HEK293 (cell line): ENCODE measurements at regions not wholly inside any gene's neighbourhood (a gene's known extent, or its start where the extent isn't known, plus 50 kb on each side); places are given as distances from the start of the nearest gene placed in this dataset.

Experiments used
- CTCF ChIA-PET: fragments of 350-600 bp; formaldehyde crosslinking; extraction: SDS; loops from one replicate; lab custom pipeline; 2021; ENCODE audit warnings: antibody characterized with exemption; lab: Yijun Ruan, JAX
- POLR2A ChIA-PET: fragments of 300-600 bp; formaldehyde crosslinking; extraction: SDS; loops from one replicate; lab custom pipeline; 2020; ENCODE audit warnings: antibody characterized with exemption, inconsistent platforms; lab: Yijun Ruan, JAX
- H3K27ac ChIP-seq: fragments of 200-500 bp; sonication (Bioruptor generic); 2 replicates; pipeline ENCODE4 v1.5.1; 2014; ENCODE audit warnings: low read depth, low read length, control low read depth, inconsistent platforms; ENCODE audit errors: extremely low read depth
- H3K36me3 ChIP-seq, 2 experiments: fragments of 200-500 bp in 1 of 2; sonication (Bioruptor generic) in 1 of 2; 1 replicate in 1 of 2; 2 replicates in 1 of 2; pipeline ENCODE4 v1.5.1; 2014 to 2017; ENCODE audit warnings: inconsistent platforms in 2 of 2, low read length in 2 of 2; ENCODE audit not compliant: control insufficient read depth in 2 of 2, insufficient read depth in 1 of 2
- H3K4me1 ChIP-seq: fragments of 200-500 bp; sonication (Bioruptor generic); 2 replicates; pipeline ENCODE4 v1.5.1; 2014; ENCODE audit warnings: mild to moderate bottlenecking, low read length, inconsistent platforms; ENCODE audit not compliant: control insufficient read depth, insufficient read depth
- H3K4me3 ChIP-seq: 2 replicates; pipeline ENCODE4 v1.5.1; 2011; ENCODE audit warnings: low read depth, mild to moderate bottlenecking, control low read depth, low read length, moderate library complexity
- H3K9me3 ChIP-seq: fragments of 200-500 bp; sonication (Bioruptor generic); 2 replicates; pipeline ENCODE4 v1.5.1; 2014; ENCODE audit warnings: low read depth, low read length, inconsistent platforms; ENCODE audit not compliant: control insufficient read depth, insufficient read depth
- GLI4 ChIP-seq: fragments of 450-650 bp; formaldehyde crosslinking; IDR thresholded peaks from 2 replicates; pipeline ENCODE4 v1.5.1; 2016; ENCODE audit warnings: missing biosample characterization, missing genetic modification characterization
- GLIS2 ChIP-seq: fragments of 450-650 bp; formaldehyde crosslinking; IDR thresholded peaks from 2 replicates; pipeline ENCODE4 v1.5.1; 2016; ENCODE audit warnings: missing biosample characterization, missing genetic modification characterization
- KLF7 ChIP-seq: fragments of 450-650 bp; formaldehyde crosslinking; IDR thresholded peaks from 2 replicates; pipeline ENCODE4 v1.5.1; 2016; ENCODE audit warnings: missing biosample characterization, missing genetic modification characterization, borderline replicate concordance
- KLF8 ChIP-seq: fragments of 450-650 bp; formaldehyde crosslinking; IDR thresholded peaks from 2 replicates; pipeline ENCODE4 v1.5.1; 2016; ENCODE audit warnings: missing biosample characterization, missing genetic modification characterization
- MEIS1 ChIP-seq: sonication (generic); formaldehyde crosslinking; IDR thresholded peaks from 2 replicates; pipeline ENCODE4 v1.8.1; 2022; ENCODE audit warnings: missing genetic modification reagents, mild to moderate bottlenecking, borderline replicate concordance
- OVOL3 ChIP-seq: fragments of 450-650 bp; formaldehyde crosslinking; IDR thresholded peaks from 2 replicates; pipeline ENCODE4 v1.5.1; 2016; ENCODE audit warnings: missing biosample characterization, missing genetic modification characterization
- SALL2 ChIP-seq: fragments of 450-650 bp; formaldehyde crosslinking; IDR thresholded peaks from 2 replicates; pipeline ENCODE4 v1.5.0; 2017; ENCODE audit warnings: missing biosample characterization, mild to moderate bottlenecking, missing genetic modification characterization, borderline replicate concordance
- SP7 ChIP-seq: fragments of 450-650 bp; formaldehyde crosslinking; IDR thresholded peaks from 2 replicates; pipeline ENCODE4 v1.5.1; 2016; ENCODE audit warnings: missing biosample characterization, missing genetic modification characterization
- YY1 ChIP-seq: fragments of 450-650 bp; formaldehyde crosslinking; IDR thresholded peaks from 2 replicates; pipeline ENCODE4 v1.5.1; 2018; ENCODE audit warnings: missing biosample characterization, missing genetic modification characterization
- ZBTB44 ChIP-seq: fragments of 450-650 bp; IDR thresholded peaks from 2 replicates; pipeline ENCODE4 v1.5.1; 2018; ENCODE audit warnings: missing biosample characterization, mild to moderate bottlenecking, missing genetic modification characterization
- ZBTB8A ChIP-seq: fragments of 450-650 bp; formaldehyde crosslinking; IDR thresholded peaks from 2 replicates; pipeline ENCODE4 v1.5.1; 2016; ENCODE audit warnings: missing biosample characterization, missing genetic modification characterization
- ZFHX2 ChIP-seq: fragments of 450-650 bp; formaldehyde crosslinking; conservative IDR thresholded peaks from 2 replicates; pipeline ENCODE4 v1.5.1; 2016; ENCODE audit warnings: missing biosample characterization, missing genetic modification characterization
- ZNF175 ChIP-seq: fragments of 450-650 bp; formaldehyde crosslinking; IDR thresholded peaks from 2 replicates; pipeline ENCODE4 v1.5.1; 2016; ENCODE audit warnings: missing biosample characterization, missing genetic modification characterization
- ZNF23 ChIP-seq: fragments of 450-650 bp; formaldehyde crosslinking; IDR thresholded peaks from 2 replicates; pipeline ENCODE4 v1.5.1; 2016; ENCODE audit warnings: missing biosample characterization, missing genetic modification characterization, borderline replicate concordance
- ZNF24 ChIP-seq: fragments of 450-650 bp; formaldehyde crosslinking; IDR thresholded peaks from 2 replicates; pipeline ENCODE4 v1.5.1; 2016; ENCODE audit warnings: missing biosample characterization, missing genetic modification characterization
- ZNF274 ChIP-seq, 2 experiments: fragments of 200-500 bp in 1 of 2; fragments of 450-650 bp in 1 of 2; sonication (Bioruptor generic) in 1 of 2; formaldehyde crosslinking in 1 of 2; IDR thresholded peaks; 2 replicates each; pipeline versions ENCODE4 v1.5.1 to v1.6.1; 2014 to 2016; ENCODE audit warnings: borderline replicate concordance in 1 of 2, inconsistent platforms in 1 of 2, low read length in 1 of 2, missing biosample characterization in 1 of 2, missing genetic modification characterization in 1 of 2
- ZNF302 ChIP-seq: fragments of 450-650 bp; formaldehyde crosslinking; IDR thresholded peaks from 2 replicates; pipeline ENCODE4 v1.5.1; 2016; ENCODE audit warnings: missing biosample characterization, missing genetic modification characterization, low read depth
- ZNF354C ChIP-seq: fragments of 450-650 bp; formaldehyde crosslinking; IDR thresholded peaks from 2 replicates; pipeline ENCODE4 v1.5.1; 2016; ENCODE audit warnings: missing biosample characterization, missing genetic modification characterization, low read depth, borderline replicate concordance
- ZNF423 ChIP-seq: fragments of 450-650 bp; formaldehyde crosslinking; IDR thresholded peaks from 2 replicates; pipeline ENCODE4 v1.5.1; 2016; ENCODE audit warnings: missing biosample characterization, missing genetic modification characterization
- ZNF510 ChIP-seq: fragments of 450-650 bp; formaldehyde crosslinking; IDR thresholded peaks from 2 replicates; pipeline ENCODE4 v1.5.1; 2018; ENCODE audit warnings: mild to moderate bottlenecking, missing genetic modification characterization, missing biosample characterization; ENCODE audit not compliant: insufficient replicate concordance
- ZNF514 ChIP-seq: fragments of 450-650 bp; formaldehyde crosslinking; IDR thresholded peaks from 2 replicates; pipeline ENCODE4 v1.5.1; 2016; ENCODE audit warnings: missing biosample characterization, missing genetic modification characterization
- ZNF561 ChIP-seq: fragments of 450-650 bp; IDR thresholded peaks from 2 replicates; pipeline ENCODE4 v1.5.1; 2018; ENCODE audit warnings: missing biosample characterization, missing genetic modification characterization, borderline replicate concordance
- ZNF624 ChIP-seq: fragments of 450-650 bp; formaldehyde crosslinking; IDR thresholded peaks from 2 replicates; pipeline ENCODE4 v1.5.1; 2017; ENCODE audit warnings: missing biosample characterization, missing genetic modification characterization
- ZNF660 ChIP-seq: fragments of 450-650 bp; IDR thresholded peaks from 2 replicates; pipeline ENCODE4 v1.5.1; 2018; ENCODE audit warnings: missing biosample characterization, mild to moderate bottlenecking, missing genetic modification characterization
- TF ChIP-seq, protein P1 (sequence below): fragments of 450-650 bp; formaldehyde crosslinking; conservative IDR thresholded peaks from 2 replicates; pipeline ENCODE4 v1.5.1; 2016; ENCODE audit warnings: low read depth, missing biosample characterization, missing genetic modification characterization

GRCh38 chr12:58301730-58302122, 360.4 kb downstream of the ATP23 start (continued):
- TF ChIP-seq, protein P1, sequence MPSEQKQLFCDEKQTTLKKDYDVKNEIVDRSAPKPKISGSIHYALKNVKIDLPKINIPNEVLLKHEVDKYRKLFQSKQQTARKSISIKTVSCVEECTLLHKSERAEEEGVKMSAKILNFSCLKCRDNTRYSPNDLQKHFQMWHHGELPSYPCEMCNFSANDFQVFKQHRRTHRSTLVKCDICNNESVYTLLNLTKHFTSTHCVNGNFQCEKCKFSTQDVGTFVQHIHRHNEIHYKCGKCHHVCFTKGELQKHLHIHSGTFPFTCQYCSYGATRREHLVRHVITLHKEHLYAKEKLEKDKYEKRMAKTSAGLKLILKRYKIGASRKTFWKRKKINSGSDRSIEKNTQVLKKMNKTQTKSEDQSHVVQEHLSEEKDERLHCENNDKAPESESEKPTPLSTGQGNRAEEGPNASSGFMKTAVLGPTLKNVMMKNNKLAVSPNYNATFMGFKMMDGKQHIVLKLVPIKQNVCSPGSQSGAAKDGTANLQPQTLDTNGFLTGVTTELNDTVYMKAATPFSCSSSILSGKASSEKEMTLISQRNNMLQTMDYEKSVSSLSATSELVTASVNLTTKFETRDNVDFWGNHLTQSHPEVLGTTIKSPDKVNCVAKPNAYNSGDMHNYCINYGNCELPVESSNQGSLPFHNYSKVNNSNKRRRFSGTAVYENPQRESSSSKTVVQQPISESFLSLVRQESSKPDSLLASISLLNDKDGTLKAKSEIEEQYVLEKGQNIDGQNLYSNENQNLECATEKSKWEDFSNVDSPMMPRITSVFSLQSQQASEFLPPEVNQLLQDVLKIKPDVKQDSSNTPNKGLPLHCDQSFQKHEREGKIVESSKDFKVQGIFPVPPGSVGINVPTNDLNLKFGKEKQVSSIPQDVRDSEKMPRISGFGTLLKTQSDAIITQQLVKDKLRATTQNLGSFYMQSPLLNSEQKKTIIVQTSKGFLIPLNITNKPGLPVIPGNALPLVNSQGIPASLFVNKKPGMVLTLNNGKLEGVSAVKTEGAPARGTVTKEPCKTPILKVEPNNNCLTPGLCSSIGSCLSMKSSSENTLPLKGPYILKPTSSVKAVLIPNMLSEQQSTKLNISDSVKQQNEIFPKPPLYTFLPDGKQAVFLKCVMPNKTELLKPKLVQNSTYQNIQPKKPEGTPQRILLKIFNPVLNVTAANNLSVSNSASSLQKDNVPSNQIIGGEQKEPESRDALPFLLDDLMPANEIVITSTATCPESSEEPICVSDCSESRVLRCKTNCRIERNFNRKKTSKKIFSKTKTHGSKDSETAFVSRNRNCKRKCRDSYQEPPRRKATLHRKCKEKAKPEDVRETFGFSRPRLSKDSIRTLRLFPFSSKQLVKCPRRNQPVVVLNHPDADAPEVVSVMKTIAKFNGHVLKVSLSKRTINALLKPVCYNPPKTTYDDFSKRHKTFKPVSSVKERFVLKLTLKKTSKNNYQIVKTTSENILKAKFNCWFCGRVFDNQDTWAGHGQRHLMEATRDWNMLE (tag by site-specific recombination), result no peak
- TF ChIP-seq ZNF354C (tag by site-specific recombination) (no peak), ZNF624 (no peak), ZBTB44 (tag by site-specific recombination) (no peak)
- TF ChIP-seq, all 188 proteins: peak for 3

DNA sequence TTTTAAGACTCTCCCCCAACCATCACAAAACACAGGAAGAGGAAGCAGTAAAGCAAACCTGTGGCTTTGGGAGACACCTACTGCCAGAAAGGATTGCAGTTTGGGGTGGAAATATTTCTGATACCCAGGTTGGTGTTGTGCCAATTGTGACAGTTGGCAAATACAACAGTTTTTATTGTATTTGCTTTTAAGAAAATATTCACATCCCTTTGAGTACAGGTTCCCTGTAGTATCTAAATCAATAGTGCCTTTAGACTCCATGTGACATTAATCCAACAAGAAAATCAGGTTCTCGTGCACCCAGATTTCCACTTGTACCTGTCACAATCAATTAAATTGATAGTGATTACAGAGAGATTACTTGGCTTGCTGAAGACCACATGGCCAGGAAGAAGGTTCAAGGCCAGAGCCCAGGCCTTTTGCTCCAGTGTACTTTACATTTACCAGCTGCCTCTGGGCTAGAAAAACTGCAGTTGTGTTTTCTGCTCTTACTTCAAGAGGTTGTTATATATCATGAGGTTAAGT, 361.2 kb downstream of the ATP23 start:
- no peaks in the 10 kb centered on the region for H3K9me3 ChIP-seq
- TF ChIP-seq ZNF175 (tag by site-specific recombination), result no peak
- TF ChIP-seq ZNF660 (tag by site-specific recombination), result no peak
- TF ChIP-seq ZFHX2, result no peak
- TF ChIP-seq KLF8 (tag by site-specific recombination), result no peak
- TF ChIP-seq ZNF561 (tag by site-specific recombination), result no peak
- TF ChIP-seq MEIS1 (CRISPR knock-in tag), result no peak
- no peak for TF ChIP-seq ZNF510
- TF ChIP-seq SP7 (tag by site-specific recombination), result no peak
- TF ChIP-seq ZNF514, result no peak
- no peak for TF ChIP-seq ZNF24 (tag by site-specific recombination)
- no peak for TF ChIP-seq ZNF423
- no peak for TF ChIP-seq GLI4
- TF ChIP-seq ZBTB8A, result no peak
- H3K27ac ChIP-seq, result no peak overlapping the region
- H3K36me3 ChIP-seq, result no peaks in the 10 kb centered on the region
- ChIA-PET POLR2A (no interaction called here), CTCF (no interaction called here)
- no peak overlapping the region for H3K4me3 ChIP-seq
- no peaks in the 10 kb centered on the region for H3K4me1 ChIP-seq

DNA sequence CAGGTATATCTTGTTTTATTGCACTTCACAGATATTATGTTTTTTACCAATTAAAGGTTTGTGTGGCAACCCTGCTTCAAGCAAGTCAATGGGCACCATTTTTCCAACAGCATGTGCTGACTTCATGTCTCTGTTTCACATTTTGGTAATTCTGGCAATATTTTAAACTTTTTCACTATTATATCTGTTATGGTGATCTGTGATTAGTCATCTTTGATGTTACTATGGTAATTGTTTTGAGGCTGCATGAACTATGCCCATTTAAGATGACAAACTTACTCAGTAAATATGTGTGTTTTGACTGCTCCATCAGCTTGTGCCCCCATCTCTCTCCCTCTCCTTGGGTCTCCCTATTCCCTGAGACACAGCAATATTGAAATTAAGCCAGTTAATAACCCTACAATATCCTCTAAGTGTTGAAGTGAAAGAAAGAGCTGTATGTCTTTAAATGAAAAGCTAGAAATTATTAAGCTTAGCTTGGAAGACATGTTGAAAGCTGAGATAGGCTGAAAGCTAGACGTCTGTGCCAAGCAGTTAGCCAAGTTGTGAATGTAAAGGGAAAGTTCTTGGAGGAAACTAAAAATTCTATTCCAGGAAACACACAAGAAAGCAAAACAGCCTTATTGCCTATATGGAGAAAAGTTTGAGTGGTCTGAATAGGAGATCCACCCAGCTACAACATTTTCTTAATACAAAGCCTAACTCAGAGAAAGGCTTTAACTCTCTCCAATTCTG, 365.1 kb downstream of the ATP23 start:
- Histone ChIP-seq H3K27ac (no peak overlapping the region), H3K36me3 (no peaks in the 10 kb centered on the region), H3K4me1 (0 out of 2 replicates have a peak, but pooled peaks cover 3% of the 10 kb centered on the region), H3K4me3 (no peak overlapping the region), H3K9me3 (no peaks in the 10 kb centered on the region)
- CTCF ChIA-PET, result interaction anchor here (0.6 to 1.1 kb wide), 2 partner anchors 13 to 31 kb away, joined by 3 read pairs; no protein-coding TSS in a partner anchor
- POLR2A ChIA-PET, result no interaction called here
- TF ChIP-seq ZNF274 (IDR thresholded peaks at IDR 0.05; ENCODE audit: low read length), result no peak
- no peak for TF ChIP-seq ZNF274 (tag by site-specific recombination; IDR thresholded peaks at IDR 0.05; ENCODE audit: borderline replicate concordance)
- TF ChIP-seq GLIS2, result no peak
- TF ChIP-seq YY1, result no peak
- no peak for TF ChIP-seq ZNF302 (tag by site-specific recombination)
- no peak for TF ChIP-seq KLF7 (tag by site-specific recombination)
- TF ChIP-seq ZNF23 (tag by site-specific recombination), result no peak
- TF ChIP-seq SALL2 (tag by site-specific recombination), result no peak
- no peak for TF ChIP-seq OVOL3
